ENCODE measurements at regions not wholly inside any gene's neighbourhood (a gene's known extent, or its start where the extent isn't known, plus 50 kb on each side); places are given as distances from the start of the nearest gene placed in this dataset.
"Not testable (repeated sequence)": the region's sequence is repeated elsewhere in the genome, so short reads cannot be mapped to it uniquely, and the experiment has no call there.

DNA sequence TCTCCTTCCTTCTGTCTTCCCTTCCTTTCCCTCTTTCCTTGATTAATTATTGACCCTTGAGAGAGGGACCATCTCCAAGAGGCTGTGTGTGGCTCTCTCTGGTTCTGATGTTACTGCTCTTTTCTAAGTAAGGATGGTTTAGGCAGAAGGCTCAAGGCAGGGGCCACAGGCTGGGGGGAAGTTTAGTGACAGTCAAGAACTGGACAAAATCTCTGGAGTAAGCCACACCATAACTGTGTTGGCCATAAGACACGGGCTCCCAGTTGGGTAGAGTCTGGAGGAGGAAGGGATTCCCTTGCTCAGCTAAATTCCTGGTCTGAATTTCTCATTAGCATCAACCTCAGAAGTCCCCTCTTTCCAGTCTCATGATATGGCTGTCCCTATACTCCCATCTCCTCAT is 74.7 kb downstream of the BUD13 start:
- no peak for DNase-seq

DNA sequence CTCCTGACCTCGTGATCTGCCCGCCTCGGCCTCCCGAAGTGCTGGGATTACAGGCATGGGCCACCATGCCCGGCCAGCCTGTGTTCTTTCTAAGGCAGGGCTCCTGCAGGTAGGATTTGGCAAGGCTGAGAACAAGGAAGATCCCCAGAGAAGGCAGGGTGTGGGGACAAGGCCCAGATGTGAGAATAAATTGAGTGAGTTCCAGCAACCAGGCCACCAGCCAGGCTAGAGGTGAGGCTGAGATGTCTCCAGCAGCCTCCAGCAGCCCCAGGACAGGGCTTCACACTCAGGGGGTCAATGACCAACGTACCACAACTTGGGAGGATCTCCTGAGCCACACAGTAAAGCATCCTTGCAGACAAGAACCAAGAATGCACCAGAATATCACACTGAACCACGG is 75.1 kb downstream of the BUD13 start:
- DNase-seq = no peak

DNA sequence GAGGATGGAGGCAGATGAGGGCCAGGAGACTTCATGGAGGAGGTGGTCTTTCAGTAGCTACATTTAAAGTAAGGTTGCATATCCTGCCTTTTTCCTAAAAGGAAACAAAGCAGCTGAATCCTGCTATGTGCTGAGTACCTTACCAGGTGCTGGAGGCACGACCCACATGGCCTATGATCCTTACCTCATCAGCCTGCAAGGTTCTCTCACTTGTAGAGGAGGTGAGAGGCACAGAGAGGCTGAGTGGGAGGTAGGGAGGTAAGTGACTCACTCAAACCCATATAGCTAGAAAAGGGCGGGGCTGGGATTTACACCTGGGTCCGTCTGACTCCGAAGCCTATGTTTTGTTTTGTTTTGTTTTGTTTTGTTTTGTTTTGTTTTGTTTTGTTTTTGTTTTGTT is 75.8 kb downstream of the BUD13 start:
- no peak for DNase-seq

DNA sequence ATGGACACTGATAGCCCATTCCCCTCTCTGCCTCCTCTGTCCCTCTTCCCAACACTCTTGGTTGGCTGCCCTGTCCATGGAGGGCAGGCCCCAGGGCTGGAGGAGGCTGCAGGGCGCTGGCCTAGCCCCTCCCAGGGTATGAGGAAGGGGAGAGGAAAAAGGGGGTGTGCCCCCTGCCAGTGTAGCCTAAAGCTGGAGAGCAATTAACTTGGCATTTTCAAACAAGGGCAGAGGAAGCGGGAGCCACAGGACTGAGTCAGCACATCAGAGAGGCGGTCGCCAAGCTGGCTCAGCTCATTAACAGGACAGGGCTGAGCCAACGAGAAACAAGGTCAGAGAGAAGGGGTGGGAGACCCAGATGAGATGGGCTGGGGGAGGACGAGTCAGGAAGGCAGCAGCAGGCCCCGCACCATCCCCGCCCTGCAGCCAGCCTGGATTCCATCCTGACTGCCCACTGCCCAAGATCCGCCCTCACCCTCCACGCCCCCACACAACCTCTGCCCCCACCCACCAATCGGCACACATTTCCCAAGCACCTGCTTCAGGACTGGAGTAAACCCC is 76.3 kb downstream of the BUD13 start:
- DNase-seq = no peak

DNA sequence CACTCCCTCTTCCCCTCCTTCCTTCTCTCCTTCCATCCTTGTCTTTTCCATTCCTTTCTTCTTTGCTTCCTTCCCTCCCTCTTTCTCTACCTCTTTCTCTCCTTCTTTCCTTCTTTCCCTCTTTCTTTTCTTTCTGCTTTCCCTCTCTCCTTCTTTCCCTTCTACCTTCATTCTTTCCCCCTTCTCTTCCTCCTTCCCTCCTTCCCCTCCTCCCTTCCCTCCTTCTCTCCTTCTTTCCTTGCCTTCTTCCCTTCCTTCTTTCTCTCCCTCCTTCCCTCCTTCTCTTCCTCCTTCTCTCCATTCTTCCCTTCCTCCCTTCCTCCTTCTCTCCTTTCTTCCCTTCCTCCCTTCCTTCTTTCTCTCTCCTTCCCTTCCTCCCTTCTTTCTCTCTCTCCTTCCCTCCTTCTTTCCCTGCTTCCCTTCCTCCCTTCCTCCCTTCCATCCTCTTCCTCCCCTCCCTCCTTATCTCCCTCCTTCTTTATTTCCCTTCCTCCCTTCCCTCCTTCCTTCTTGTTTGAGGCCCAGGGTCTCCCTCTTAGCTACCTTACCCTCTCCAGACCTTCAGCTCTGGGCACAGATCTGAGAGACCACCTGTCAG is 77.0 kb downstream of the BUD13 start:
- DNase-seq = no peak

DNA sequence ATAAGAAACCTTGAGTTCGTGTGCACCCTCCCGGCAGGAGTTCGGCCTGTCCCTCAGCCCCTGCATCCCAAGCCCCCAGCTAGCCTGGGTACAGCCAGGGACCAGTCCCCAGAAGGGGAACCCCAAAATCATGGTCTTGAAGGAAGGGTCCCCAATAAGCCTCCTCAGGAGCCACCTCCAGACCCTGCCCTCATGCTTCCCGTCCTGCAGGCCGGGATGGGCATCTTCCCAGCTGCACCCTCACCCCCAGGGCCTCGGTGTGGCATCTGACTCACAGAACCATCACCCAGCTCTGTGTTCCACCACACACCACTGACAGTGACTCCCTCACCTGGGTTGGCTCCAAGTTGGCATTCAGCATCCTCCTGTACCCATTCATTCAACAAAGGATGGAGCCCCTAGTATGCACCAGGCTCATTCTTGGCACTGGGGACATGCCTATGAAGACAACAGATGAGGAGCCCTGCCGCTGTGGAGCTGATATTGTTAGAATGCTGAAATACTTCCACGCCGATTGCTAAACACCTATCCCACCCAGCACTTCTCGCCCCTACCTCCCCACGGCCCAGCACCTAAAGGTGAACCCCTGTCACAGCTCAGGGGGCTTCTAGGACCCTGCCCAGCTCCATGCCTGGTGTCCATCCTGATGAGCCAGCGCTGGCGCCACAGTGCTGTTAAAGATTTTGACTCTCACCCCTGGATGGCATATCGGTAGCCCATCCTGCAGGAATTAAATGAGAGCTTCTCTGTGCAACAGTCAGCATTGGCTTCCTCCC is 77.8 kb downstream of the BUD13 start:
- DNase-seq = no peak

DNA sequence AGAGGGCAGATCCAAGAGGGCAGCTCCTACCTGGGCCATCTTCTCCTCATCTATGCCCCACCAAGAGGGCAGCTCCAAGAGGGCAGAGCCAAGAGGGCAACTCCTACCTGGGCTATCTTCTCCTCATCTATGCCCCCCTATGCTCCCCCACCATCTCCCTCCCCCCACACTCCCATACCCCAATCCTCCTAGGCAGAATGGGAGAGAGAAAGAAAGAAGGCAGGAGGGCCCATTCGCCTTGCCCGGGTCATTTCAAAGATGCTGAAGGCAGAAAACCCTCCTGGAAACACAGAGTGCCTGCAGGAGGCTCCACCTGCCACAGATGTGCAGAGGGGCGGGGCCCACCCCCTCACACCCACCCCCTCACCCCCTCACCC is 78.5 kb downstream of the BUD13 start:
- DNase-seq = no peak

DNA sequence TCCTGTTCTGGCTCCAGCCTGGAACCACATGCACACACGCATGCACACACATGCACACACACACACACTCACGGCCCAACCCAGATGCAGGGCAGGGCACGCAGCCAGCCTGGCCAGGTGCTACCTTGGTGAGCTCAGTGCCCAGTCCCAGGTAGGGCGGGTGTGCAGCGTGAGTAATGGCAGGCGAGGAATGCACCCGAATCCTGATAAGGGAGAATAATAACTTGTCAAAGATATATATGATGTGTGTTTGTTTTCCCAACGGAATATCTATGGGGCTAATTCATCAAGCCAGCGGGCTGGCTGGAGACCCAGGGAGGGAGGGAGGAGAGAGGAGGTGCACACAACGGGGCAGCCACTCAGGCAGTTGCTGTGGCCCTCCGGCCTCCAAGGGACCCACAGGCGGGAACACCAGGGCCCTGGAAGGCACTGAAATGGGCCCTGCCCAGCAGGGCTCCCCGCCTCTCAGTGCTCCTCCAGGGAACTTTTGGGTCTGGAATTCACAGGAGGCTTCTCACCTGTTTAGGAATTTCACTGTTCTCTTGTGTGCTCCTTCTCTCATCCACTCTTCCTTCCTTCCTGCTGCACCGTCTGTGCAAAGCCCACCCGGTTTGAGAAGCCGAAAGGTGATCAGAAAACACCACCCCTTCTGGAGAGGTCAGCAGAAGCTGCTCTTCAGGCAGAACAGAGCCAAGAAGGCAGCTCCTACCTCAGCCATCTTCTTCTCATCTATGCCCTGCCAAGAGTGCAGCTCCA is 79.0 kb downstream of the BUD13 start:
- no peak for DNase-seq

DNA sequence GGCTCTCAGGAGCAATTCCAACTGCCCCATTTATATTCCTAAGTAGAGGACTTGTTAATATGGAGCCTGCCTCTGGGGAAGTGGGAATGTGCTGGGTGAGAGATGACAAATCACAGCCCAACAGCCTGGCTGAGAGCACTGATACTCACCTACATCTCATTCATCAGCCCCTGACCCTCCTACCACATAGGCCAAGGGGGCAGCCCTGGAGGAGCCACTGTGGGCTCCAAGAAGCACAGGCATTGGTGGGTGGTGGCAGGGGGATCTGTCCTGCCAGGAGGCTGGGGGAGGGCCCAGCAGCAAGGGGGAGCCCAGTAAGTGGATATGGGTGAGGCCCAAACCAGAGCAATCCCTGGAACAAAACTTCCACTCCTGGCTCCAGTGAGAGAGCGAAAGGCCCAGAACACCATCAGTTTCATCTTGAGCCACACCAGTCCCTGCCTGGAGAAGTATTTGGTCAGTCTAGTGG is 79.7 kb downstream of the BUD13 start:
- no peak for DNase-seq

DNA sequence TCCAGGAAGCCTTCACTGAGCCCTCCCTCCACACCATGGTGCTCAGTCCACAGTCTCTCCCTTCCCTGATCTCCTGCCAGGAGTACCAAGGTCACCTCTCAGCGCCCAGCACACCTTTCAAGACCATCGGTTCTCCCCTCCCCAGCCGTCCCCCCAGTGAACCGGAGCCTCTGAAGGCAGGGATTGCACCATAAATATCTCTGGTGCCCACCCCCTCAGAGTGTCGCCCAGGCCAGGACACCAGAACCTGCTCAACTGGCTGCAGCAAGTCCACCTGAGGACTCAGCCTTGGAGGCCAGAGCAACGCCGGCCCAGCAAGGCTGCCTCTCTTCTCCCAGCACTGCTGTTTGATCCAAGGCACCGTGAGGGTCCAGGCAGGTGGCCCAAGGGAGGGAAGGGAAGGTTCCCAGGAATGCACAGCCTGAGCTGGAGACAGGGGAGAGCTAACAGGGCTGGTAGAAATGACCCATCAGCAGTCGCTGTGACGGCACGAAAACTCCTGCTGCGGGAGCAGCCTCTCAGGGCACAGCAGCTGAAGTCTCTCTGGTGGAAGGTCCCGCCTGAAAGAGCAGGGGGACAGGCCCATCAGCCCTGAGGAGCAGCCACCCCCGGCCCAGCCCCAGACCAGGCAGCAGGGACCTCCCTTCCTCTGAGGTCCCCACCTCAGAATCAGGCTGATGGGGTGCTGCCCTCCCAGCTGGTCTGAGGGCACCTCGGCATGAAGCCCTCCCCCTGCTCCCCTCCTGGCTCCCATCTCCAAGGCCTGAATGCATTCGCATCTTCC is 80.3 kb downstream of the BUD13 start:
- no peak for DNase-seq

DNA sequence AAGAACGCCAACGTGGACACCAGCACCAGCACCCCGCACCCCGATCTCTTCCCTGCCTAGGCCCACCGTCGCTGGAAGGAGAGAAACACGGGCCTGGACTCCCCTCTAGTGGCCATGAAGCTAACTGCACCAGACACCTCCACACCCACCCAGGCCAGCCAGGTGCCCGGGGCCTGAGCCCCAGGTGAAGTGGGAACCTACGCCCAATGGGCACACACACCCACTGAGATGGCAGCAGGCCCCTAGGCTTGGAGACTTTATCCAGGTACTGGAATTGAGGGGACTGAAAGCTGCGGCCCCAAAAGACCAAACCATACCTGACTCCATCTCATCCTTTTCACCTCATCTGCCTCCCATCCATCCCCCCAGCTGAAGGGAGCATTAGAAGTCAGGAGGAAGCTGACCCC is 81.0 kb downstream of the BUD13 start:
- DNase-seq = peak; percentile 73

DNA sequence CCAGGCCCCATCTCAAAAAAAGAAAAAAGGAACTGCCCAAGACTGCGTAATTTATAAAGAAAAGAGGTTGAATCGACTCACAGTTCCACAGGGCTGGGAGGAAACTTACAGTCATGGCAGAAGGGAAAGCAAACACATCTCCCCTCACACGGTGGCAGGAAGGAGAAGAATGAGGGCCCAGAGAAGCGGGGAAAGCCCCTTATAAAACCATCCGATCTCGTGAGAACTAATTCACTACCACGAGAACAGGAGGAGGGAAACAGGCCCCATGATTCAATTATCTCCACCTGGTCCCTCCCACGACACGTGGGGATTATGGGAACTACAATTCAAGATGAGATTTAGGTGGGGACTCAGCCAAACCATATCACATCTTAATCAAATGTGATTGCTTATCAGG is 82.2 kb downstream of the BUD13 start:
- no peak for DNase-seq

DNA sequence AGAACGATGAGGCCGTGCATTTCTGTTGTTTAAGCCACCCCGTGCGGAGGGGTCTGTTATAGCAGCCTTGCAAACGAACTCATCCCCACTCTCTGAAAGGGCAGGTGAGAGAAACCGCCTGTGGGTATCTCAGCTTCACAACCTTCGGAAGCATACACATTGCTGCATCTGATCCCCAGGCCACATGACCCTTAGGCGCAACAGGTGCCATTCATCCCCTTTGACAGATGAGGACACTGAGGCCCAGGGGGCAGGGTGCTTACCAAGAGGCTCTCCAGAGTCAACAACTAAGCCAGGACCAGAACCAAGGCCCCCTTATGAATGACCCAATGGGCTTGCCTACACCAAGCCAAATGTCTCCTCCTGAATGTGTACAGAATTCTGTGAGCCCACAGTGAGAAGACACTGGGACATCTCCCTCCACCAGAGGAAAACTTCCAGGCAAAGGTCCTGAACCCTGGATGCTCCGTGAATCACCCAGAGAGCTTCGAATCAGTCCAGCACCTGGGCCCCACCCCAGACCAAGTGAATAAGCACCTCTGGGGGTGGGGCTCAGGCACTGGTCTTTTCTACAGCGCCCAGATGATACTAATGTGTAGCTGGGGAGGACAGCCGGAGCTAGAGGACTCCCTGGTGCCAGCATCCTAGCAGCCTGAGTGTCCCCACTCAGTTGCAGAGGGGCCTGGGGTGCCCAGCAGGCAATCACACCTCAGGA is 83.2 kb downstream of the BUD13 start:
- DNase-seq = no peak

DNA sequence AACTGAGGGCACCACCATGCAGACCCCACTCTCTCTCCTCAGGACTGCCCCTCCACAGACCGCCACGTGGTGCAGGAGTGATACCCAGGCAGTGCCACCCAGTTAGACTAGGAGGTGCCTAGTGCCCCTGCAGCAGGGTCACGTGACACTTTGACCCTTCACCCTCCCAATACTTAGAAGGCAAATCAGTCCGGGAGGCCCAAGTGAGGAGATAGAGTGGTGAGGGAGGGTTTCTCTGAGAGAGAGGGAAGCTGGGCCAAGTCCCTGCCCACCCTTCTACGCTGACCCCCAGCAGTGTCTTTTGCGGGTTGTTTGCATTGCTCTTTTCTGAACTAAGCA is 84.6 kb downstream of the BUD13 start:
- no peak for DNase-seq

DNA sequence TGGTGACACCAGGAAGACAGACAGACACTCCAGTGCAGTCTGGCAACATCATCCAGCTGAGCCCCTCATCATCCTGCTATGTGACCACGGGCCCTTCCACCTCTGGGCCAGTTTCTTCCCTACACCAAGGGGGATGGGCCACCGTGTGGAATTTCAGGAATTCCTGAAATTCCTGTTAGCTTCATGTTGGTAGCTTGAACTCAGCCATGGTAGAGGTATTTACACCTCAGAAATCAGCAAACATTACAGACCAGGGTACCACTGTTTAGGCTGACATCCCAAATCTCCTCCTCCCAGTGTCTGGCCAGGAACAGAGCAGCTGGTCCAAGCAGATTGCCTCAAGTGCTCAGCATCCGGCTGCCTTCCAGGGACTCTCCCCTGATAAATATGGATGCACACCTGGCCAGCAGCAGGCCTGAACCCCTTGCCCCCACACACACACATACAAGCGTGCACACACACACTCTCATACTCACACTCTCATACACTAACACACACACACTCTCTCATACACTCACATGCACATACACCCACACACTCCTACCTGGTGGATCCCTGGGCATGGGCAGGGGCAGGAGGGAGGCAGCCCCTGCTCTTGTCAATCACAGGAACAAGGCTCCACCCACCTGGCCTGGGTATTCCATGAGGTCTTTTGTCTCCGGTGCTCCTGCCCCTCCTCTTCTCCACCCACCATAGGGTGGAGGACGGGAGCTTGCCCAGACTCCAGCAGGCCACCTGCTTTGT is 85.2 kb downstream of the BUD13 start:
- no peak for DNase-seq

DNA sequence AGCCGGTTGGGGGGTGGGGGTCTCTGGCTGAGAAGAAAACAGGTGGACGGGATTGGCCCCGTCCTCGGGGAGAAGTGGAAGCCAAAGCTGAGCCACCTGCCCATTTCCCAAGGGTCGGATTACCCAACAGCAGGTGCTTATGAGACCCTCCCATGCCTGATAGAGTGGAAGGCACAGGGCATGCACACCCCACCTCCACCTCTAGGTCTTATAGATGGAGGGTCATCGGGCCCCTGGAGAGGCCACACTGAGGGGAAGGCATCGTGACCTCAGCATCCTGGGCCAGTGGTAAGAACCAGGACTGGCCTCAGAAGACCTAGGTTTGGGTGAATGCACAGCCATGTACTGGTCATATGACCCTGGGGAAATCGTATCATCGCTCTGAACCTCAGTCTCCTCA is 85.9 kb downstream of the BUD13 start:
- DNase-seq = no peak

DNA sequence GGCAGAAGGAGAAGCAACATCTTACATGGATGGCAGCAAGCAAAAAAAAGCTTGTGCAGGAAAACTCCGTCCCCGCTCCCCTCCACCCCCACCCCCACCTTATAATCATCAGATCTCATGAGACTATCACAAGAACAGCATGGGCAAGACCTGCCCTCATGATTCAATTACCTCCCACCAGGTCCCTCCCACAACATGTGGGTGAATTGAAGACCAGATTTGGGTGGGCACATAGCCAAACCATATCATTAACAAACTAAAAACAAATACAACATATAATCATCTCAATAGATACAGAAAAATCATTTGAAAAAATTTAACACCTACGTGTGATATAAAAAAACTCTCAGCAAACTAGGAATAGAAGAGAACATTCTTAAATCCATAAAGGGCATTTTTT is 88.8 kb downstream of the BUD13 start:
- no peak for DNase-seq

DNA sequence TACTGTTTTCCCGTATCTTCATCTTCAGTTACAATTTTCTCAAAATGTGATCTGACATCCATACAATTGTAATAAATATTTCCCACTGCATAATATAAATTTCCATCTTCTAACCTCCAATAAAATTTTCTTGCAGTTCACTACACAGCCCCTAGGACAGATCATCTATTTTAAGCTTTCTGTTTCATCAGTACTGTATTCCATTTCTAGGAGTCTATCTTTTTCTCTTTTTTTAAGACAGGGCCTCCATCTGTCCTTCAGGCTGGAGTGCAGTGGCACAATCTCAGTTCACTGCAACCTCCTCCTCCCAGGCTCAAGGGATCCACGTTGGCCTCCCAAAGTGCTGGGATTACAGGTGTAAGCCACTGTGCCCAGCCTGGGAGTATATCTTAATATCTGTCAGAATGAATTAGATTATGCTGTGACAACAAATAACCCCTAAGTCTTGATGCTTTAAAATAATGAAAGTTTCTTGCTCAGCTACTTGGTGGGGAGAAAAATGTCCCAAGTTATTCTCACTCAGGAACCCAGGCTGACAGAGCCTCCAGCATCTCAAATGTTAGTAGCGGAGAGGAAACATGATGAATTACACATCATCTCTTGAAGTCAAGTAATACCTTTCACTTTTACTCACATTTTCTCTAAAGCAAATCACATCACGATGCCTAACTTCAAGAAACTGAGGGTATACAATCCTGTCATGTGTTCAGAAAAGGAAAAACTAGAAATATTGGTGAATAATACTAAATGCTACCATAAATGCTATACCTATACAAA is 92.2 kb downstream of the BUD13 start:
- no peak for DNase-seq

DNA sequence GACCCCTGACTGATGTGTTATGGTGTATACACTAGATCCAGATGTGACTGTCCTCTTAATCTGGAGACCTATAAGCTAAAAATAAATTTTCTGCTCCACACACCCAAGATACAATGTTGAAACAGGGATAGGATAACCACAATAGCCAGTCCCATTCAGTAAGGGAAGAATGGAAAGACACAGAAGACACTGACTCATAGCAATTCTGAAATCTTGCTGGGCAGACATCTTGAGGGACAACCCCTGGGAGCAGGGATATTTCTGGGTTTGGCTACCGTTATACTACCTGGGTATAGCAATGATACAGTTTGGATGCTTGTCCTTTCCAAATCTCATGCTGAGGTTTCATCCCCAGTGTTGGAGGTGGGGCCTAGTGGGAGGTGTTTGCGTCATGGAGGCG is 93.9 kb downstream of the BUD13 start:
- DNase-seq = no peak

DNA sequence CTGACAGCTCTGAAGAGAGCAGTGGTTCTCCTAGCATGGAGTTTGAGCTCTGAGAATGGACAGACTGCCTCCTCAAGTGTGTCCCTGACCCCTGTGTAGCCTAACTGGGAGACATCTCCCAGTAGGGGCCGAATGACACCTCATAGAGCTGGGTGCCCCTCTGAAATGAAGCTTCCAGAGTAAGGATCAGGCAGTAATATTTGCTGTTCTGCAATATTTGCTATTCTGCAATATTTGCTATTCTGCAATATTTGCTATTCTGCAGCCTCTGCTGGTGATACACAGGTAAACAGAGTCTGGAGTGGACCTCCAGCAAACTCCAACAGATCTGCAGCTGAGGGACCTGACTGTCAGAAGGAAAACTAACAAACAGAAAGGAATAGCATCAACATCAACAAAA is 105.5 kb downstream of the BUD13 start:
- not testable (repeated sequence) for DNase-seq

All from stimulated activated CD4-positive, alpha-beta T cell treated with anti-CD3 and anti-CD28 coated beads, Interleukin-15, amount 100 ng/mL, for 24 hours (primary cell).